Caco-2 (cell line): ENCODE measurements at regions not wholly inside any gene's neighbourhood (a gene's known extent, or its start where the extent isn't known, plus 50 kb on each side); places are given as distances from the start of the nearest gene placed in this dataset.

ENCODE experiments used
- BruUV-seq: library from RNA; stranded (reverse); fragments of 400-500 nt; replicated peaks from 2 replicates; lab custom pipeline; 2021; lab: Mats Ljungman, UMichigan
- CTCF ChIA-PET: fragments of 300-600 bp; sonication (Branson Sonifier 250); formaldehyde crosslinking; loops from one replicate; lab custom pipeline; 2022; ENCODE audit warnings: antibody characterized with exemption; lab: Charles Lee
- POLR2A ChIA-PET: fragments of 300-600 bp; sonication (Branson Sonifier 250); formaldehyde crosslinking; loops from one replicate; lab custom pipeline; 2022; ENCODE audit warnings: antibody characterized with exemption; lab: Charles Lee
- DNase-seq, 2 experiments: peaks; one replicate each; pipeline versions ENCODE4 v3.0.0 to v3.0.0-alpha.2; 2020 to 2022
- H3K27me3 ChIP-seq: replicated peaks from 2 replicates; pipeline ENCODE4 v1.6.0; 2011; ENCODE audit warnings: low read length; ENCODE audit not compliant: control insufficient read depth, insufficient read depth
- H3K36me3 ChIP-seq: 2 replicates; pipeline ENCODE4 v1.5.1; 2011; ENCODE audit warnings: low read length; ENCODE audit not compliant: control insufficient read depth, insufficient read depth
- H3K4me1 ChIP-seq: fragments of 250-450 bp; sonication (Bioruptor Pico); 2 replicates; pipeline ENCODE4 v1.5.1; 2020; ENCODE audit warnings: mild to moderate bottlenecking
- H3K4me3 ChIP-seq: 2 replicates; pipeline ENCODE4 v1.5.1; 2011; ENCODE audit warnings: low read depth, mild to moderate bottlenecking, control low read depth, low read length
- H3K9me3 ChIP-seq: fragments of 250-450 bp; sonication (Bioruptor Pico); 2 replicates; pipeline ENCODE4 v1.5.1; 2020; ENCODE audit warnings: mild to moderate bottlenecking, moderate library complexity
- H3K27ac Mint-ChIP-seq: one replicate; pipeline ENCODE4 v1.8.0; 2022; ENCODE audit warnings: mixed read lengths; ENCODE audit not compliant: unreplicated experiment
- H3K27me3 Mint-ChIP-seq: one replicate; pipeline ENCODE4 v1.8.0; 2022; ENCODE audit warnings: mixed read lengths; ENCODE audit not compliant: insufficient read depth, unreplicated experiment
- H3K36me3 Mint-ChIP-seq: one replicate; pipeline ENCODE4 v1.8.0; 2022; ENCODE audit warnings: mild to moderate bottlenecking, mixed read lengths; ENCODE audit not compliant: insufficient read depth, unreplicated experiment
- H3K4me1 Mint-ChIP-seq: one replicate; pipeline ENCODE4 v1.8.0; 2022; ENCODE audit warnings: low read depth, mixed read lengths; ENCODE audit not compliant: unreplicated experiment
- H3K4me3 Mint-ChIP-seq: one replicate; pipeline ENCODE4 v1.8.0; 2022; ENCODE audit warnings: mild to moderate bottlenecking, moderate library complexity, mixed read lengths; ENCODE audit not compliant: unreplicated experiment
- H3K9me3 Mint-ChIP-seq: one replicate; pipeline ENCODE4 v1.8.0; 2022; ENCODE audit warnings: mixed read lengths; ENCODE audit not compliant: unreplicated experiment
- intact Hi-C: fragments of 100-400 bp; cut with micrococcal nuclease; formaldehyde crosslinking; loops from one replicate; pipeline ENCODE4 v1.10.0; 2022; ENCODE audit not compliant: unreplicated experiment
- TF ChIP-seq, protein P1 (sequence below), 2 experiments: fragments of 200-600 bp in 1 of 2; IDR thresholded peaks; 1 replicate in 1 of 2; 2 replicates in 1 of 2; pipeline versions ENCODE4 v1.5.1 to v1.8.0; 2011 to 2022; ENCODE audit warnings: antibody characterized with exemption in 1 of 2, control low read depth in 1 of 2, inconsistent platforms in 1 of 2, low read depth in 1 of 2, low read length in 1 of 2, mild to moderate bottlenecking in 1 of 2, moderate library complexity in 1 of 2; ENCODE audit not compliant: insufficient read depth in 1 of 2, severe bottlenecking in 1 of 2, unreplicated experiment in 1 of 2

DNA sequence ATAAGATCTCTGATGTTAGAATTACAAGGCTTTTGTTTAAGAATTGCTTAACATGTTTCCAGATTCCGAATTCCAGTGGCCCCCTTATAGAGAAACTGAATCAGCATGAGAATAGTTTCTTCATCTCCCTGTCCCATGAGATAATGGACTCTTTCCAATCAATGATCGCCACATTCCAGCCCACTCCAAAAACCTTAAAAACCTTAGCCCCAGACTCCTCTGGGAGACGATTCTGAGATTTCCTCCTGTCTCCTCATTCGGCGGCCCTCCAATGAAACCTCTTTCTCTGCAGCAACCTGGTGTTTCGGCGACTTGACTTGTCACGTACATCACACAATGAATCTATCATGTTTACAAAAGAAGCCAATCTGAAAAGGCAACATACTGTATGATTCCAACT is 197.1 kb upstream of the PSMD7 start:
- Histone ChIP-seq H3K4me1 (no peaks in the 10 kb centered on the region), H3K27me3 (no peaks in the 10 kb centered on the region), H3K4me3 (no peak overlapping the region), H3K9me3 (no peaks in the 10 kb centered on the region), H3K36me3 (no peaks in the 10 kb centered on the region)
- Mint-ChIP-seq H3K36me3 (no peaks in the 10 kb centered on the region), H3K4me3 (no peak overlapping the region), H3K4me1 (no peaks in the 10 kb centered on the region), H3K27ac (no peak overlapping the region), H3K9me3 (no peaks in the 10 kb centered on the region), H3K27me3 (peaks cover 20% of the 10 kb centered on the region)
- ChIA-PET POLR2A (no interaction called here), CTCF (no interaction called here)
- intact Hi-C loops = no loop called here
- BruUV-seq = no TSS peak
- TF ChIP-seq, protein P1, sequence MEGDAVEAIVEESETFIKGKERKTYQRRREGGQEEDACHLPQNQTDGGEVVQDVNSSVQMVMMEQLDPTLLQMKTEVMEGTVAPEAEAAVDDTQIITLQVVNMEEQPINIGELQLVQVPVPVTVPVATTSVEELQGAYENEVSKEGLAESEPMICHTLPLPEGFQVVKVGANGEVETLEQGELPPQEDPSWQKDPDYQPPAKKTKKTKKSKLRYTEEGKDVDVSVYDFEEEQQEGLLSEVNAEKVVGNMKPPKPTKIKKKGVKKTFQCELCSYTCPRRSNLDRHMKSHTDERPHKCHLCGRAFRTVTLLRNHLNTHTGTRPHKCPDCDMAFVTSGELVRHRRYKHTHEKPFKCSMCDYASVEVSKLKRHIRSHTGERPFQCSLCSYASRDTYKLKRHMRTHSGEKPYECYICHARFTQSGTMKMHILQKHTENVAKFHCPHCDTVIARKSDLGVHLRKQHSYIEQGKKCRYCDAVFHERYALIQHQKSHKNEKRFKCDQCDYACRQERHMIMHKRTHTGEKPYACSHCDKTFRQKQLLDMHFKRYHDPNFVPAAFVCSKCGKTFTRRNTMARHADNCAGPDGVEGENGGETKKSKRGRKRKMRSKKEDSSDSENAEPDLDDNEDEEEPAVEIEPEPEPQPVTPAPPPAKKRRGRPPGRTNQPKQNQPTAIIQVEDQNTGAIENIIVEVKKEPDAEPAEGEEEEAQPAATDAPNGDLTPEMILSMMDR (IDR thresholded peaks at IDR 0.05; ENCODE audit: insufficient read depth in 1 of 2, low read depth in 1 of 2, low read length in 1 of 2, severe bottlenecking in 1 of 2, unreplicated experiment in 1 of 2) = no peak
- DNase-seq = no peak

DNA sequence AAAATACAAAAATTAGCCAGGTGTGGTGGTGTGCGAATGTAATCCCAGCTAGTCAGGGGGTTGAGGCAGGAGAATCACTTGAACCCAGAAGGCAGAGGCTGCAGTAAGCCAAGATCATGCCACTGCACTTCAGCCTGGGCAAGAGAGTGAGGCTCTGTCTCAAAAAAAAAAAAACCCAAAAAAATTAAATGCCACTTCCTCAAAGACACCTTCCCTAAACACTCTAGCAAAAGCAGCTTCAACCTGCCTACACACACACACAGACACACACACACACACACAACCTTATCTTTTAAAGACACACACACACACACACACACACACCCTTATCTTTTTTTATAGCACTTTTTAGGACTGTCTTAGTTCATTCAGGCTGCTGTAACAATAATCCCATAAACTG is 201.7 kb upstream of the PSMD7 start:
- no peak for DNase-seq
- Histone ChIP-seq H3K4me3 (no peak overlapping the region), H3K4me1 (no peaks in the 10 kb centered on the region), H3K36me3 (no peaks in the 10 kb centered on the region), H3K27me3 (no peaks in the 10 kb centered on the region; the same call in 1 of the 2 replicates), H3K9me3 (no peaks in the 10 kb centered on the region)
- TF ChIP-seq, protein P1 (IDR thresholded peaks at IDR 0.05; ENCODE audit: insufficient read depth in 1 of 2, low read depth in 1 of 2, low read length in 1 of 2, severe bottlenecking in 1 of 2, unreplicated experiment in 1 of 2) = no peak
- peaks cover 9% of the 10 kb centered on the region for H3K27me3 Mint-ChIP-seq
- H3K4me3 Mint-ChIP-seq = no peak overlapping the region
- BruUV-seq = no TSS peak
- no peak overlapping the region for H3K27ac Mint-ChIP-seq
- no peaks in the 10 kb centered on the region for H3K36me3 Mint-ChIP-seq
- ChIA-PET CTCF (no interaction called here), POLR2A (no interaction called here)
- H3K4me1 Mint-ChIP-seq = no peaks in the 10 kb centered on the region
- H3K9me3 Mint-ChIP-seq = no peaks in the 10 kb centered on the region
- intact Hi-C loops = no loop called here

DNA sequence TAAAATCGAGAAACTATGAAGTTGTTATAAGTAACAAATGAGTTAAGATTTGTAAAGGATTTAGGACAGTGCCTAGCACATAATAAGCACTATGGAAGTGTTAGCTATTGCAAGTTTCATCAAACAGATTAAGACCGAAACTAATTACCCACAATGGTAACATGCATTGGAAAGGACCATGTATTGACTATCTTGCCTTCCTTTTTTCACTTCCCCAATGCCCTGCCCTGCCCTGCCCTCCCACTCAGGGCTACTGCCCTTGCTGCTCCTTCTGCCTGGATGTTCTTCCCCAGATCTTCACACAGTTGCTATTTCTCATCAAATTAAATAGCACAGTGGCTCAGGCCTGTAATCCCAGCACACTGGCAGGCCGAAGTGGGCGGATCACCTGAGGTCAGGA is 202.1 kb upstream of the PSMD7 start:
- ChIA-PET CTCF (no interaction called here), POLR2A (no interaction called here)
- no peaks in the 10 kb centered on the region for H3K9me3 ChIP-seq
- no peaks in the 10 kb centered on the region; the same call in 1 of the 2 replicates for H3K27me3 ChIP-seq
- no peaks in the 10 kb centered on the region for H3K36me3 ChIP-seq
- no peaks in the 10 kb centered on the region for H3K36me3 Mint-ChIP-seq
- H3K27ac Mint-ChIP-seq = no peak overlapping the region
- no peaks in the 10 kb centered on the region for H3K4me1 Mint-ChIP-seq
- intact Hi-C loops = no loop called here
- no peak overlapping the region for H3K4me3 ChIP-seq
- H3K9me3 Mint-ChIP-seq = no peaks in the 10 kb centered on the region
- peaks cover 9% of the 10 kb centered on the region for H3K27me3 Mint-ChIP-seq
- no peaks in the 10 kb centered on the region for H3K4me1 ChIP-seq
- DNase-seq = no peak
- no TSS peak for BruUV-seq
- no peak overlapping the region for H3K4me3 Mint-ChIP-seq
- TF ChIP-seq, protein P1 (IDR thresholded peaks at IDR 0.05; ENCODE audit: insufficient read depth in 1 of 2, low read depth in 1 of 2, low read length in 1 of 2, severe bottlenecking in 1 of 2, unreplicated experiment in 1 of 2) = no peak
